ENCODE measurements at regions not wholly inside any gene's neighbourhood (a gene's known extent, or its start where the extent isn't known, plus 50 kb on each side); places are given as distances from the start of the nearest gene placed in this dataset.

GRCh38 chr5:165525271-165525670, 2019.9 kb downstream of the MAT2B start:
- no peaks in the 10 kb centered on the region for H3K4me1 ChIP-seq (ENCODE audit: control insufficient read depth, extremely low read depth, insufficient read depth, low read length)
- BruUV-seq (replicated peaks), result no TSS peak
- no peak overlapping the region for H3K4me2 ChIP-seq (ENCODE audit: insufficient read depth, low read length)
- H3K79me2 ChIP-seq (ENCODE audit: control insufficient read depth, insufficient read depth, low read length), result no peaks in the 10 kb centered on the region
- FAIRE-seq (no peak), DNase-seq (ENCODE audit: low read depth, low spot score) (no peak)
- no peaks in the 10 kb centered on the region for H3K27me3 ChIP-seq (ENCODE audit: control insufficient read depth in 2 of 2, insufficient read depth in 2 of 2, low read length in 2 of 2)
- H3K36me3 ChIP-seq (ENCODE audit: control insufficient read depth in 2 of 2, extremely low read depth in 1 of 2, insufficient read depth in 2 of 2, low read length in 2 of 2), result no peaks in the 10 kb centered on the region
- ChIA-PET POLR2A (no interaction called here), CTCF (no interaction called here)
- no peaks in the 10 kb centered on the region for H3K9me1 ChIP-seq (replicated peaks; ENCODE audit: control insufficient read depth, extremely low read depth, insufficient read depth, low read length)
- no peak overlapping the region for H3K27ac ChIP-seq (ENCODE audit: insufficient read depth, low read depth, low read length)
- H3K9me3 ChIP-seq (replicated peaks; ENCODE audit: control insufficient read depth, insufficient read depth, low read length), result peaks cover 2% of the 10 kb centered on the region
- TF ChIP-seq JUN (IDR thresholded peaks at IDR 0.05; ENCODE audit: borderline replicate concordance, insufficient read depth, insufficient read length, low read depth), result no peak
- TF ChIP-seq CTCF (IDR thresholded peaks at IDR 0.05; ENCODE audit: extremely low read depth in 1 of 2, insufficient read depth in 1 of 2, low read depth in 1 of 2, low read length in 2 of 2), result no peak
- TF ChIP-seq FOS (IDR thresholded peaks at IDR 0.05; ENCODE audit: borderline replicate concordance, insufficient read depth, low read length), result no peak
- TF ChIP-seq POLR2AphosphoS5 (IDR thresholded peaks at IDR 0.05; ENCODE audit: insufficient read depth, low read depth, low read length), result no peak
- no peak for TF ChIP-seq EZH2 (IDR thresholded peaks at IDR 0.05; ENCODE audit: borderline replicate concordance, low read depth, low read length, severe bottlenecking)
- no peak for TF ChIP-seq GATA2 (IDR thresholded peaks at IDR 0.05; ENCODE audit: insufficient read depth, insufficient read length, low read depth, low read length)
- no peak for TF ChIP-seq MAX (IDR thresholded peaks at IDR 0.05; ENCODE audit: insufficient read depth, insufficient read length)
- no peak for TF ChIP-seq POLR2A (IDR thresholded peaks at IDR 0.05; ENCODE audit: low read depth, low read length)
- no peak for TF ChIP-seq MYC (IDR thresholded peaks at IDR 0.05; ENCODE audit: low read depth, low read length)
- no peak overlapping the region for H3K4me3 ChIP-seq (replicated peaks in 1 of 3; ENCODE audit: insufficient read depth in 1 of 3, low read depth in 1 of 3, low read length in 3 of 3)
- dilution Hi-C loops (cut with MboI; ENCODE audit: extremely low pct_ligation_motif_present, low sequenced_read_pairs) (no loop called here), intact Hi-C loops (cut with micrococcal nuclease) (no loop called here)
- no peak overlapping the region for H3K9ac ChIP-seq (replicated peaks; ENCODE audit: extremely low read depth, insufficient read depth, low read length)
- no peaks in the 10 kb centered on the region for H4K20me1 ChIP-seq (replicated peaks; ENCODE audit: control insufficient read depth, extremely low read depth, insufficient read depth, low read length)
- H2AFZ ChIP-seq (ENCODE audit: low read depth, low read length), result no peak overlapping the region

Data from endothelial cell of umbilical vein (primary cell).